AG04450 (cell line): ENCODE measurements at regions not wholly inside any gene's neighbourhood (a gene's known extent, or its start where the extent isn't known, plus 50 kb on each side); places are given as distances from the start of the nearest gene placed in this dataset.
A peak's percentile ranks its signal among the peaks of the same experiment; 100 is the strongest.

ENCODE experiments used
- CTCF ChIA-PET: fragments of 300-600, 350-600 bp; formaldehyde crosslinking; extraction: SDS; loops from one replicate; lab custom pipeline; 2022; ENCODE audit warnings: antibody characterized with exemption, inconsistent platforms; lab: Charles Lee
- POLR2A ChIA-PET: fragments of 350-600 bp; formaldehyde crosslinking; extraction: SDS; loops from one replicate; lab custom pipeline; 2021; ENCODE audit warnings: antibody characterized with exemption, inconsistent platforms; lab: Yijun Ruan, JAX
- DNase-seq: peaks from one replicate; pipeline ENCODE4 v3.0.0-alpha.2; 2011; ENCODE audit warnings: low read depth, low spot score
- H3K27ac ChIP-seq: one replicate; pipeline ENCODE4 v1.5.1; 2012; ENCODE audit warnings: low read depth, low read length, control low read depth
- H3K27me3 ChIP-seq: one replicate; pipeline ENCODE4 v1.6.0; 2012; ENCODE audit warnings: low read length; ENCODE audit not compliant: control insufficient read depth, insufficient read depth
- H3K4me3 ChIP-seq: 2 replicates; pipeline ENCODE4 v1.5.1; 2011; ENCODE audit warnings: mild to moderate bottlenecking, low read depth, low read length, control low read depth
- H3K9me3 ChIP-seq: 2 replicates; pipeline ENCODE4 v1.5.1; 2012; ENCODE audit warnings: low read length; ENCODE audit not compliant: control insufficient read depth, insufficient read depth
- TF ChIP-seq, protein P1 (sequence below): IDR thresholded peaks from 2 replicates; pipeline ENCODE4 v1.5.1; 2011; ENCODE audit warnings: low read depth, low read length, control low read depth, inconsistent platforms

DNA sequence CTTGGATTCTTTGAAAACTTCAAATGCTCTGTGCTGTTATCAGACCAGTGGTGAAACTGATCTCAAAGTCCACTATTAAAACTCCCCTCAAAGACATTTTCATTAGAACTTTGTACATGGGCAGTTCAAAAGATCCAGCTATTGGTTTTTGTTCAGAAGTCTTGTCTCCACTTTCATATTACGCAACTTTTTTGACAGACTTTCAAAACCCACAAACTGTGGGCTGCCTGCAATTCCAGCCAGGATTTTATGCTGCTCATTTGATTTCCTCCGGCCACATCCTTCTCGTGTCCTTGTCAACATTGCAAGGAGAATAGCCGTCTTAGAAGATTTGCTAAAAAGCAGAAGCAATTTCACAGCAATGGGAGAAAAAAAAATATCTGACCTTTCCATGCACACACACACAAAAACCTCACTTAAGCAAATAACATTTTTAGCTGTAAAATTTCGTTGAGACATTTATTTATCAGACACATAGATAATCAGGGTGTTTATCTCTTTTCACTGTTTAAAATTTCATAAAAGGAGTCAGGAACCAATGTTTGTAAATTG is 1990.5 kb downstream of the MAT2B start:
- Histone ChIP-seq H3K27ac (no peak overlapping the region), H3K9me3 (no peaks in the 10 kb centered on the region), H3K27me3 (no peaks in the 10 kb centered on the region), H3K4me3 (no peak overlapping the region)
- ChIA-PET POLR2A (no interaction called here), CTCF (interaction anchor here (0.6 to 2.0 kb wide), 2 partner anchors 135 to 1829 kb away, joined by 3 to 6 read pairs; no protein-coding TSS in a partner anchor)
- no peak for DNase-seq
- TF ChIP-seq, protein P1, sequence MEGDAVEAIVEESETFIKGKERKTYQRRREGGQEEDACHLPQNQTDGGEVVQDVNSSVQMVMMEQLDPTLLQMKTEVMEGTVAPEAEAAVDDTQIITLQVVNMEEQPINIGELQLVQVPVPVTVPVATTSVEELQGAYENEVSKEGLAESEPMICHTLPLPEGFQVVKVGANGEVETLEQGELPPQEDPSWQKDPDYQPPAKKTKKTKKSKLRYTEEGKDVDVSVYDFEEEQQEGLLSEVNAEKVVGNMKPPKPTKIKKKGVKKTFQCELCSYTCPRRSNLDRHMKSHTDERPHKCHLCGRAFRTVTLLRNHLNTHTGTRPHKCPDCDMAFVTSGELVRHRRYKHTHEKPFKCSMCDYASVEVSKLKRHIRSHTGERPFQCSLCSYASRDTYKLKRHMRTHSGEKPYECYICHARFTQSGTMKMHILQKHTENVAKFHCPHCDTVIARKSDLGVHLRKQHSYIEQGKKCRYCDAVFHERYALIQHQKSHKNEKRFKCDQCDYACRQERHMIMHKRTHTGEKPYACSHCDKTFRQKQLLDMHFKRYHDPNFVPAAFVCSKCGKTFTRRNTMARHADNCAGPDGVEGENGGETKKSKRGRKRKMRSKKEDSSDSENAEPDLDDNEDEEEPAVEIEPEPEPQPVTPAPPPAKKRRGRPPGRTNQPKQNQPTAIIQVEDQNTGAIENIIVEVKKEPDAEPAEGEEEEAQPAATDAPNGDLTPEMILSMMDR, result no peak

GRCh38 chr5:165497707-165498106 is 1992.3 kb downstream of the MAT2B start:
- CTCF ChIA-PET, result interaction anchor here (2.0 kb wide), 1 partner anchor 133 kb away, joined by 6 read pairs; no protein-coding TSS in a partner anchor
- Histone ChIP-seq H3K27me3 (no peaks in the 10 kb centered on the region), H3K27ac (no peak overlapping the region), H3K4me3 (no peak overlapping the region), H3K9me3 (no peaks in the 10 kb centered on the region)
- POLR2A ChIA-PET, result no interaction called here
- DNase-seq, result no peak
- TF ChIP-seq, protein P1, result peak; percentile 35; the same call in 1 of the 2 replicates

DNA sequence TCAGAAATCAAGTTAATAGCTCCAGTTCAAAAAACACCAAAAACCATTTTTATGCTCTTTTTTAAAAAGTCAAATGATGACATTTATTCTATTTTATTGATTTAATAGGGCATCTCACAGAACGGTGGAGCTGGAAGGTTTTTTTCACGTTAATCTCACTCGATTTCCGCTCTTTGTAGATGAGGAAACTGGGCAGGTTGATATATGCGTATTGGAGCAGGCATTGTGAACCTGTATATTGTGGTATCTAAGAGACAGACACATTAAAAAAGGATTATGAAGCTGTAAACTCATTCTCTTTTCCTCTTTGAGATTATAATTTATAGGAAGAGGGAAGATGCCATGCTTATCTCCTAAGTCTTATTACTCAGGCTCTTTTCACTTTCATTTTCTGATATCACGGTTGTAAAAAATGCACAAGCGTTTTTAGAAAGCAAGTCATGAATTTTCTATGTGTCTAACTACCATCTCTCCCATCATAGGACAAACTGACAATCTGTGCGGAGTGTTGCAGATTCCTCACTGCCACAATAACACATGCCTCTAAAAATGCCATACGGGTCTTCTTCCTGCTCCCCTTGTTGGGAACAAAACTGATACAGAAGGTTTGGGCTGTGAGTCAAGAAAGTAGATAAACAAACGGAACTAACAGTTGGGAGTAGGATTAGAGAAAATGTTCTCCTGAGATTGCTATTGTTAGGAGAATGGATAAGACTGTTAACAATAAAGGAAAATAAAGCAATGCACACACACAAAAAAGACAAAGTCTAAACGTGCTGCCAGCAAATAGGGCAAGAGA is 1997.7 kb downstream of the MAT2B start:
- no peak for DNase-seq
- POLR2A ChIA-PET, result no interaction called here
- CTCF ChIA-PET, result interaction anchor here (1.0 to 1.4 kb wide), 2 partner anchors 45 to 127 kb away, joined by 4 to 6 read pairs; no protein-coding TSS in a partner anchor
- Histone ChIP-seq H3K4me3 (peak overlapping the region; percentile 53), H3K27me3 (no peaks in the 10 kb centered on the region), H3K27ac (no peak overlapping the region), H3K9me3 (no peaks in the 10 kb centered on the region)
- TF ChIP-seq, protein P1, result no peak

GRCh38 chr5:165504674-165505073 is 1999.3 kb downstream of the MAT2B start:
- H3K27ac ChIP-seq, result no peak overlapping the region
- H3K27me3 ChIP-seq, result no peaks in the 10 kb centered on the region
- CTCF ChIA-PET, result interaction anchor here (1.0 kb wide), 1 partner anchor 125 kb away, joined by 3 read pairs; no protein-coding TSS in a partner anchor
- TF ChIP-seq, protein P1, result no peak
- no peak overlapping the region for H3K4me3 ChIP-seq
- no peaks in the 10 kb centered on the region for H3K9me3 ChIP-seq
- DNase-seq, result no peak
- POLR2A ChIA-PET, result no interaction called here

- no peak for DNase-seq
- TF ChIP-seq, protein P1, result no peak
- ChIA-PET CTCF (no interaction called here), POLR2A (no interaction called here)
- no peaks in the 10 kb centered on the region for H3K27me3 ChIP-seq
- no peak overlapping the region for H3K27ac ChIP-seq
- H3K9me3 ChIP-seq, result no peaks in the 10 kb centered on the region
- H3K4me3 ChIP-seq, result no peak overlapping the region
Measured at GRCh38 chr5:165508286-165508685, 2002.9 kb downstream of the MAT2B start.
